ENCODE measurements at regions not wholly inside any gene's neighbourhood (a gene's known extent, or its start where the extent isn't known, plus 50 kb on each side); places are given as distances from the start of the nearest gene placed in this dataset.

DNA sequence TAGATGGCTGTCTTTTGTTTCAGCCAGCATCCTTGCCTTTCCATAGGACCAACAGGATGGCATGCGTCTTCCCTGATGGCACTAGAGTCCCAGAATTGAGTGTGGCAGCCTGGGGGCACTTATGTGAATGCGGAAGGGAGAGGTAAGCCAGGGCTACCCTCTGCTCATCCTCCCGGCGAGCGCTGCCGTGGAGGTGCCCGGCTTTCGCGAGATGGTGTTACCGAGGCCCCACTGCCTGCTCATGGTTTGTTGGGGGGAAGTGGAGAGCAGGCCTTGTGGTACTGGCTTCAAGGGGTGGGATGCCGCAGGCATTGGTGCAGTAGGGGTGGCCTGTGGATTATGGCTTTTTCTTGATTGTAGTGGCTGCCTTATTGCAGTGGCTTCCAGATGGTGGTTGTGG, 174.3 kb downstream of the AACS start:
- TF ChIP-seq, protein P1, sequence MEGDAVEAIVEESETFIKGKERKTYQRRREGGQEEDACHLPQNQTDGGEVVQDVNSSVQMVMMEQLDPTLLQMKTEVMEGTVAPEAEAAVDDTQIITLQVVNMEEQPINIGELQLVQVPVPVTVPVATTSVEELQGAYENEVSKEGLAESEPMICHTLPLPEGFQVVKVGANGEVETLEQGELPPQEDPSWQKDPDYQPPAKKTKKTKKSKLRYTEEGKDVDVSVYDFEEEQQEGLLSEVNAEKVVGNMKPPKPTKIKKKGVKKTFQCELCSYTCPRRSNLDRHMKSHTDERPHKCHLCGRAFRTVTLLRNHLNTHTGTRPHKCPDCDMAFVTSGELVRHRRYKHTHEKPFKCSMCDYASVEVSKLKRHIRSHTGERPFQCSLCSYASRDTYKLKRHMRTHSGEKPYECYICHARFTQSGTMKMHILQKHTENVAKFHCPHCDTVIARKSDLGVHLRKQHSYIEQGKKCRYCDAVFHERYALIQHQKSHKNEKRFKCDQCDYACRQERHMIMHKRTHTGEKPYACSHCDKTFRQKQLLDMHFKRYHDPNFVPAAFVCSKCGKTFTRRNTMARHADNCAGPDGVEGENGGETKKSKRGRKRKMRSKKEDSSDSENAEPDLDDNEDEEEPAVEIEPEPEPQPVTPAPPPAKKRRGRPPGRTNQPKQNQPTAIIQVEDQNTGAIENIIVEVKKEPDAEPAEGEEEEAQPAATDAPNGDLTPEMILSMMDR (IDR thresholded peaks at IDR 0.05 in 8 of 11, conservative IDR thresholded peaks at IDR 0.05 in 3 of 11) = no peak
- TF ChIP-seq POLR2AphosphoS5 (IDR thresholded peaks at IDR 0.05) = no peak
